ENCODE measurements at regions not wholly inside any gene's neighbourhood (a gene's known extent, or its start where the extent isn't known, plus 50 kb on each side); places are given as distances from the start of the nearest gene placed in this dataset.
"Not testable (repeated sequence)": the region's sequence is repeated elsewhere in the genome, so short reads cannot be mapped to it uniquely, and the experiment has no call there.

- DNase-seq (ENCODE audit: low spot score), result not testable (repeated sequence)
Observed at GRCh38 chrY:10958122-10958521, 1430.4 kb downstream of the TSPY10 start.

DNA sequence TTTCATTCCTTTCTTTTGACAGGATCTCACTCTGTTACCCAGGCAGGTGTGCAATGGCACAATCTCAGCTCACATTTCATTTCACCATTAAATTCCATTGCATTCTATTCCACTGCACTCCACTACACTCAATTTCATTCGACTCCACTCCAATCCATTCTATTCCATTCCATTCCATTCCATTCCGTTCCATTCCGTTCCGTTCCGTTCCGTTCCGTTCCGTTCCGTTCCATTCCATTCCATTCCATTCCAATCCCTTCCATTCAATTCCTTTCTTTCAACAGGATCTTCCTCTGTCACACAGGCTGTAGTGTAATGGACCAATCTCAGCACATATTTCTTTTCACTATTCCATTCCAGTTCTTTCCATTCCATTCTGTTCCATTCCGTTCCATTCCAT, 1445.7 kb downstream of the TSPY10 start:
- no peak for DNase-seq (ENCODE audit: low spot score)

DNA sequence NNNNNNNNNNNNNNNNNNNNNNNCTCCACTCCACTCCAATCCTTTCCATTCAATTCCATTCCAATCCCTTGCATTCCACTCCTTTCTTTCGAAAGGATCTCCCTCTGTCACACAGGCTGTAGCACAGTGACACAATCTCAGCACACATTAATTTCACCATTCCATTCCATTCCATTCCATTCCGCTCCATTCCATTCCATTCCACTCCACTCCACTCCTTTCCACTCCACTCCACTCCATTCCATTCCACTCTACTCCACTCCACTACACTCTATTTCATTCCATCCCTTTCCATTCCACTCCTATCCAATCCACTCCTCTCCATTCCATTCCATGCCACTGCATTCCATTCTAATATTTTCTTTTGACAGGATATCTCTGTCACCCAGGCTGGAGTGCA, 1459.0 kb downstream of the TSPY10 start:
- no peak for DNase-seq (ENCODE audit: low spot score)

DNA sequence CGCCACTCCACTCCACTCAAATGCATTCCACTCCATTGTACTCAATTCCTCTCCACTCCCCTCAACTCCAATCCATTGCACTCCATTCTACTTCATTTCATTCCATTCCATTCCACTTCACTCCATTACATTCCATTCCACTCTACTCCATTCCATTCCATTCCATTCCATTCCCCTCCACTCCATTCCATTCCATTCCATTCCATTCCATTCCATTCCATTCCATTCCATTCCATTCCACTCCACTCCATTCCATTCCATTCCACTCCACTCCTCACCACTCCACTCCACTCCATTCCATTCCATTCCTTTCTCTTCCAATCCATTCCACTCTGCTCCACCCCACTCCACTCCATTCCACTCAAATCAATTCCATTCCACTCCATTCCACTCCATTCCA, 1459.9 kb downstream of the TSPY10 start:
- no peak for DNase-seq (ENCODE audit: low spot score)

GRCh38 chrY:10993955-10994354, 1466.3 kb downstream of the TSPY10 start:
- DNase-seq (ENCODE audit: low spot score), result no peak

DNA sequence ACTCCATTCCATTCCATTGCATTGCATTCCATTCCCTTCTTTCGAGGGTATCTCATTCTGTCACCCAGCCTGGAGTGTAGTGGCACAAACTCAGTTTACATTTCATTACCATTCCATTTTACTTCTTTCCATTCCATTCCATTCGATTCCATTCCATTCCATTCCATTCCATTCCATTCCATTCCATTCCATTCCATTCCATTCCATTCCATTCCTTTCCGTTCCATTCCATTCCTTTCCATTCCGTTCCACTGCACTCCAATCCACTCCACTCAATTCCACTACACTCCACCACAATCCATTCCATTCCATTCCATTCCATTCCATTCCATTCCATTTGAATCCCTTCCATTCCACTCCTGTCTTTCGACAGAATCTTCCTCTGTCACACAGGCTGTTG, 1472.0 kb downstream of the TSPY10 start:
- peak; percentile 0 for DNase-seq (ENCODE audit: low spot score)

- not testable (repeated sequence) for DNase-seq (ENCODE audit: low spot score)
Observed at GRCh38 chrY:11014229-11014628, 1486.5 kb downstream of the TSPY10 start.

- no peak for DNase-seq (ENCODE audit: low spot score)
Observed at GRCh38 chrY:11022734-11023133, 1495.1 kb downstream of the TSPY10 start.

GRCh38 chrY:11044234-11044883, 1516.7 kb downstream of the TSPY10 start:
- DNase-seq (ENCODE audit: low spot score), result no peak

DNA sequence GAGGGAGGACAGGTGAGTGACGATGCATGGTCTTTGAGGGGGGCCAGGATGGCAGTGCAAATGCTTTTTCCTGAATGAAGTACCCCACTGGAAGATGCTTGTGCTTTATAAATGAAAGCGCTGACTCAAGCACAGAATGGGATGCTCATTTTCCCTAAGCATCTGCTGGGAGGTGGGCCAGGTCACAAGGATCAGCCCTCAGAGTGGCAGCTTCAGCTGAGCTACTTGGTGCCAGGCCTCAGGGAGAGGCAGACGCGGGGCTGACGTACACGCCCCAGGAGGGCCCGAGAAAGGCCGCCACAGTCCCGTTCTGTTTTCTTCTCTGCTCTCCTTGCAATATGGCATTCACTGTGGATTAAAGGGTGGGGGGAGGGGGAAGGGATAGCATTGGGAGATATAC, 1535.8 kb downstream of the TSPY10 start:
- no peak for DNase-seq (ENCODE audit: low spot score)

DNA sequence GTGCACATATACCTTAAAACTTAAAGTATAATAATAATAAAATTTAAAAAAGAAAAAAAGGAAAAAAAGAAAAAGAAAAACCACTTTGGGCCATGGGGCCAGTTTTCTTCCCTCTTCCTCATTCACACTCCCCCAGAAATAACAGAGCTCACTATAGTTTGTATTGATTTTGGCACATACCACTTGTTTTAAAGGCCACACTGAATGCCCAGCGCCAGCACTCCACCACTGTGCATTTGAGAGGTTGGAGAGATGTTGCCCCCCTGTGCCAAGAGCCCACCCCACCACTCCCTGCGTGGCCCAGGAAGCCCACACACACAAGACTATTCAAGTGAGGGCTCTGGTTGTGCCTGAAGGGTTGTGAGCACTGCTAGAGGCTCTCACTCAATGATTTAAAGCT, 1536.3 kb downstream of the TSPY10 start:
- no peak for DNase-seq (ENCODE audit: low spot score)

- DNase-seq (ENCODE audit: low spot score), result no peak
Observed at GRCh38 chrY:11064376-11064775, 1536.7 kb downstream of the TSPY10 start.

- no peak for DNase-seq (ENCODE audit: low spot score)
Observed at GRCh38 chrY:11069271-11069670, 1541.6 kb downstream of the TSPY10 start.

DNA sequence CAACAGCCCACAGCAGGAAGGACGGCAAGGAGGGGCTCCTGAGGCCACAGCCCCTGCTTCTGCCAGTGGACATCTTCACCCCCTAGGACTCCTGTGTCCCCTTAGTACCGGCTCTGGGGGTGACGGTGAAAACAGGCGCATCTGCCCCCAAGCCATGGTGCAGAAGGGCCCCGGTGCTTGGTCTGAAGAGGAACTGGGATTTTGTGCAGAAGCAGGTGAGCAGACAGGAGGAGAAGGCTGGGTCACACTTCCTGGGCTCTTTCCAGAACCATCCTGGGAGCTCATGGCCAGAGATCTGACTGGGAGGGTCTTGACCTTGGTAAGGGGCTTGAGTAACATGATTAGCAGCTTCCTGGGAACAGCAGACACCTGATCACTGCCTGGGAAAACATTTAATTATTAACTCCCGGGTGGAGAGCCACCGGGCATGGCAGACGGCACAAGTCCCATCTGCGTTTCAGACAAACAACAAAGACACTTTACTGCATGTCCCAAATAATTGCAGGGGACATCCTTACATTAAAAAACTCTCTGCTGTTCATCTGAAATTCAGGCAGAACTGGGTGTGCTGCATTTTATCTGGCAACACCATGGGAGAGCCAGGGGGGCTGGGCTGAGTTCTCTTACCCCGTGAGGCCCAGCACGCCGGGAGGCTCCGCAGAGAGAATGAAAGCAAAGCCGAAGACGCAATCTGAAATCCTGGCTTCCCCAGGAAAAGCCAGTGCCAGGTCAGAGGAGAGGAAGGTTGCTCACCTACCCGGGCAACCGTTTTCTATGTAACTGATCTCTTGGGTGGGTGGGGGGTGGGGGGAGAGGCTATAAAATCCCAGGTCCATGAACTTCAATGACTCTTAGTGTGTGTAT, 1542.8 kb downstream of the TSPY10 start:
- DNase-seq (ENCODE audit: low spot score), result no peak

DNA sequence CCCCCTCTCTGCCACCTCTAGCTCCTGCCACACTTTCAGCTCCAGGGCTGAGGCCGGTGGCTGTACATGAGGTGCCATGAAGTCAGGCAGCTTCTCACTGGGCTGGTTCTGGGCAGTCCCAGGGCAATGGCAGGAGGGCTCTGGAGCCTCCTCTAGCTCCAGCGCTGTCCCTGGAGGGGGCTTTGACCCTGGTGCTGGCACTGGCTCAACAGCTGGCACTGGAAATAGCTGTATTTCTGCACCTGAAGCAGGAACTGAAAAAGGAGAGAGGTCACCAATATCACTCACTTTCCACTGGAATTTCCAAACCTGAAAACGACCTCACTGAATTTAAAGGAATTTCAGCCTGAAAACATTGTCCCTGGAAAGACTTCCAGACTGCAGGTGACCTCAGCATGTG, 1558.1 kb downstream of the TSPY10 start:
- DNase-seq (ENCODE audit: low spot score), result not testable (repeated sequence)

DNA sequence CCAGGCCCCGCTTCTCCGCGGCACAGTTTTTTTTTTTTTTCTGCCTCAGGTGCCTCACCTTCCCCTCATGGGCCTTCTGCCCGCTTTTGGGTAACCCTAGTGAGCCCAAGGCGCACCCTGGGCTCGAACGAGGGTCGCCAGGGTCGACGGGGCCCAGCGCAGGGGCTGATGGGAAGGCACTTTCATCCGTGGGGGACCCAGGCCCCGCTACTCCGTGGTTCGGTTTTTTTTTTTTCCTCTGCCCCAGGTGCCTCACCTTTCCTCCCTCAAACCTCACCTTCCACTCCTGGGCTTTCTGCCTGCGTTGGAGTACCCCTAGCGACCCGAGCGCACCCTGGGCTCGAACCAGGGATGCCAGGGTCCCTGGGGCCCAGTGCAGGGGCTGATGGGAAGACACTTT, 1569.8 kb downstream of the TSPY10 start:
- not testable (repeated sequence) for DNase-seq (ENCODE audit: low spot score)

- DNase-seq (ENCODE audit: low spot score), result not testable (repeated sequence)
Observed at GRCh38 chrY:11098419-11098818, 1570.7 kb downstream of the TSPY10 start.

DNA sequence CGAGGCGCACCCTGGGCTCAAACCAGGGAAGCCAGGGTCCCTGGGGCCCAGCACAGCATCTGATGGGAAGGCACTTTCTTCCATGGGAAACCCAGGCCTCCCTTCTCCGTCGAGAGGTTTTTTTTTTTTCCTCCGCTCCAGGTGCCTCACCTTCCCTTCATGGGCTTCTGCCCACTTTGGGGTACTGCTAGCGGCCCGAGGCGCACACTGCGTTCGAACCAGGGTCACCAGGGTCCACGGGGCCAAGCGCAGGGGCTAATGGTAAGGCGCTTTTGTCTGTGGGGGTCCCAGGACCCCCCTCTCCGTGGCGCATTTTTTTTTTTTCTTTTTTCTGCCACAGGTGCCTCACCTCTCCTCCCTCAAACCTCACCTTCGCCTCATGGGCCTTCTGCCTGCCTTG, 1571.3 kb downstream of the TSPY10 start:
- DNase-seq (ENCODE audit: low spot score), result no peak

- not testable (repeated sequence) for DNase-seq (ENCODE audit: low spot score)
Observed at GRCh38 chrY:11100472-11100871, 1572.8 kb downstream of the TSPY10 start.

- not testable (repeated sequence) for DNase-seq (ENCODE audit: low spot score)
Observed at GRCh38 chrY:11102987-11103386, 1575.3 kb downstream of the TSPY10 start.

GRCh38 chrY:11107127-11107918, 1579.6 kb downstream of the TSPY10 start:
- not testable (repeated sequence) for DNase-seq (ENCODE audit: low spot score)

GRCh38 chrY:11151724-11152123, 1549.3 kb upstream of the USP9Y start:
- DNase-seq (ENCODE audit: low spot score), result not testable (repeated sequence)

DNA sequence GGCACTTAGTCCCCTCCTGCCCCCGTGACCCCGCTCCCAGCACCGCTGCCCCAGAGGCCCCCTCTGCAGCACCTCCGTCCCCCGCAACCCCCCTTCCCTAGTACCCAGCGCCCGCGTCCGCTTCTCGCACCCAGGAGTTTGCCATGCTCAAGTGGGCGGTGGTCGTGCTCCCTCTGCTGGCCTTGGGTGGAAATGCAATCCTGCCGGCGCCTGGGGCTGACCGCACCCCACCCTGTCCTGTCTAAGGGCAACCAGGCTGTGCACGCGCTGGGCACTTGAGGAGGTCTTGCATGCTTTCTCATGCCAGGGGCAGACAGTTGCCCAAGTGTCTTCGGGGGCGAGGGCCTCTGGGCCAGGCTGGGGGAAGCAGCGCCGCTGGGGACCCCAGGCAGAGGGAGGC, 1544.9 kb upstream of the USP9Y start:
- DNase-seq (ENCODE audit: low spot score), result not testable (repeated sequence)

Measured in activated CD4-positive, alpha-beta T cell treated with anti-CD3 and anti-CD28 coated beads, Interleukin-2, Interleukin-4, amounts not matched to agents 100 ng/mL and 50 ng/mL, durations not matched to agents 16 hours and 8 hours (primary cell).